ENCODE measurements at regions not wholly inside any gene's neighbourhood (a gene's known extent, or its start where the extent isn't known, plus 50 kb on each side); places are given as distances from the start of the nearest gene placed in this dataset.

DNA sequence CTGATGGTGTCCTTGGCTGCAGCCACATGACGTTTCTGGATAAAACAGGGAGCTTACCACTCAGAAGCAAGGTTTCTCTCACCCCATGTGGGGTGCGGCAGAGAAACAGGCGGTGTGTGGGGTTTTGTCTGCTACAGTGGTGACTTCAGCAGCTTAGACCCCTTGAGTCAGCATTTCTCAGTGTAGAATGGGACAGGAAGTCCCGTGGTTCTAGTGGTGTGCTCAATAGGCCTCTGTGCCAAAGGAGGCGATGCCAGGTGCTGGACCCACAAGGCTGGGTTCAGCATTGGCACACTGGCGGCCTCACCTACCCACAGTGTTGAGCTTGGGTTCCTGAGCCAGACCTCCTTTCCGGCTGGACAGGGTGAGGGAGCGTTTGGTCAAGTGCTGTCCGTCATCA lies 125.2 kb upstream of the SMIM23 start:
- Histone ChIP-seq H3K36me3 (ENCODE audit: control insufficient read depth, insufficient read depth, low read length) (no peaks in the 10 kb centered on the region), H3K23ac (ENCODE audit: low read depth, low read length) (no peak overlapping the region), H4K91ac (ENCODE audit: insufficient read depth, low read depth, low read length) (no peak overlapping the region), H2AK5ac (ENCODE audit: low read depth, low read length) (no peak overlapping the region), H2BK120ac (ENCODE audit: low read depth, low read length) (no peak overlapping the region), H3K27ac (ENCODE audit: insufficient read depth, low read length) (no peak overlapping the region), H3K4me1 (ENCODE audit: control insufficient read depth, insufficient read depth, low read length) (no peaks in the 10 kb centered on the region), H3K79me1 (ENCODE audit: low read depth in 1 of 2, low read length in 2 of 2) (no peaks in the 10 kb centered on the region), H3K27me3 (ENCODE audit: control insufficient read depth, insufficient read depth, low read length) (peaks cover 2% of the 10 kb centered on the region; the same call in 1 of the 2 replicates), H3K9me3 (ENCODE audit: control insufficient read depth, insufficient read depth, low read length) (no peaks in the 10 kb centered on the region), H4K5ac (ENCODE audit: low read depth, low read length) (no peak overlapping the region), H3K56ac (ENCODE audit: extremely low read depth, insufficient read depth, low read length) (no peak overlapping the region), H3K4me3 (ENCODE audit: insufficient read depth, low read depth, low read length) (no peak overlapping the region), H3K9ac (ENCODE audit: low read depth, low read length) (no peak overlapping the region), H3K4ac (ENCODE audit: low read depth, low read length) (no peak overlapping the region), H4K8ac (ENCODE audit: low read depth in 2 of 2, low read length in 2 of 2) (no peak overlapping the region), H3K14ac (replicated peaks; ENCODE audit: low read depth, low read length) (no peak overlapping the region), H3K4me2 (ENCODE audit: low read depth, low read length) (no peak overlapping the region), H2AK9ac (replicated peaks; ENCODE audit: low read depth, low read length, poor library complexity) (peak overlapping the region; percentile 18), H4K20me1 (ENCODE audit: insufficient read depth, low read length) (no peaks in the 10 kb centered on the region), H2BK5ac (ENCODE audit: low read depth, low read length, poor library complexity, severe bottlenecking) (no peak overlapping the region), H3K18ac (ENCODE audit: low read depth, low read length) (no peak overlapping the region), H2BK20ac (ENCODE audit: low read depth, low read length) (no peak overlapping the region), H2BK15ac (ENCODE audit: low read depth, low read length) (no peak overlapping the region; the same call in 2 of the 3 replicates), H3K9me1 (ENCODE audit: insufficient read depth, low read length) (no peaks in the 10 kb centered on the region), H2AFZ (replicated peaks; ENCODE audit: low read length, poor library complexity) (peak overlapping the region; percentile 53)
- TF ChIP-seq, protein P1, sequence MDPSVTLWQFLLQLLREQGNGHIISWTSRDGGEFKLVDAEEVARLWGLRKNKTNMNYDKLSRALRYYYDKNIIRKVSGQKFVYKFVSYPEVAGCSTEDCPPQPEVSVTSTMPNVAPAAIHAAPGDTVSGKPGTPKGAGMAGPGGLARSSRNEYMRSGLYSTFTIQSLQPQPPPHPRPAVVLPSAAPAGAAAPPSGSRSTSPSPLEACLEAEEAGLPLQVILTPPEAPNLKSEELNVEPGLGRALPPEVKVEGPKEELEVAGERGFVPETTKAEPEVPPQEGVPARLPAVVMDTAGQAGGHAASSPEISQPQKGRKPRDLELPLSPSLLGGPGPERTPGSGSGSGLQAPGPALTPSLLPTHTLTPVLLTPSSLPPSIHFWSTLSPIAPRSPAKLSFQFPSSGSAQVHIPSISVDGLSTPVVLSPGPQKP (IDR thresholded peaks at IDR 0.05; ENCODE audit: borderline replicate concordance, low read depth, low read length) = no peak
- TF ChIP-seq MAFK (IDR thresholded peaks at IDR 0.05; ENCODE audit: low read depth, low read length) = peak; percentile 40; the same call in 1 of the 2 replicates
- POLR2A ChIA-PET (ENCODE audit: unreplicated experiment) = interaction anchor here (0.6 kb wide), 1 partner anchor 12 kb away, joined by 4 read pairs; no protein-coding TSS in a partner anchor
- WGBS, 2 experiments (ENCODE audit: extremely low coverage in 2 of 2, insufficient read length in 1 of 2) = no CpG with 5 or more reads among the region's 9 CpGs
- in situ Hi-C loops (cut with MboI; ENCODE audit: low sequenced_read_pairs) (no loop called here), intact Hi-C loops (cut with micrococcal nuclease) (no loop called here), dilution Hi-C loops (cut with HindIII; ENCODE audit: low sequenced_read_pairs, unreplicated experiment) (no loop called here)
- BruUV-seq (replicated peaks) = no TSS peak
- no peak for DNase-seq
- ATAC-seq (ENCODE audit: low read depth) = no peak
- CTCF ChIA-PET = no interaction called here
